ENCODE measurements at regions not wholly inside any gene's neighbourhood (a gene's known extent, or its start where the extent isn't known, plus 50 kb on each side); places are given as distances from the start of the nearest gene placed in this dataset.

DNA sequence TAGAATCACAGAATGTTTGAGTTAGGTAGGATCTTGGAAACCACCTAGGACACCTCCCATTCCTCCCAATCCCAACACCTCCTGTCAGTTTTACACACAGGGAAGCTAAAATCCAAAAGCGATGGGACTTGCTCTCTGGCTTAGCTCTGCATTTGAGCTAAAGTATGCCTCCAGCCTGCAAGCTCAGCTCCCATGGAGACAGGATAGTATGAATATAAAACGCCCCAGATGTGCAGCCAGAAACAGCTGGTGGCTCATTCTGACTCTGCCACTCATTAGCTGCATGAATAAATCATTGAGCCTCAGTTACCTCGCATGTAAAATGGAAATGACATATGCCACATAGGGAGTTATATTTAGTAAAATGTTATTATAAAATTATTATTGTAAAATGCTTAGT is 336.0 kb downstream of the SUCLA2 start:
- H3K9ac ChIP-seq (ENCODE audit: low read depth, low read length, poor library complexity, severe bottlenecking) = no peak overlapping the region
- no peaks in the 10 kb centered on the region for H3K4me1 ChIP-seq (ENCODE audit: insufficient read depth, low read length, poor library complexity, severe bottlenecking)
- no peak overlapping the region for H2AFZ ChIP-seq (ENCODE audit: low read length)
- H3F3A ChIP-seq (ENCODE audit: low read depth) = no peaks in the 10 kb centered on the region
- H3K36me3 ChIP-seq (ENCODE audit: insufficient read depth, low read length) = no peaks in the 10 kb centered on the region
- 0 out of 2 replicates have a peak, but pooled peaks cover 4% of the 10 kb centered on the region for H3K9me2 ChIP-seq (replicated peaks; ENCODE audit: low read depth, low read length)
- no peaks in the 10 kb centered on the region for H3K79me2 ChIP-seq (ENCODE audit: insufficient read depth, low read length)
- H3K9me3 ChIP-seq (ENCODE audit: insufficient read depth, low read depth, low read length) = no peaks in the 10 kb centered on the region
- TF ChIP-seq CTCF (conservative IDR thresholded peaks at IDR 0.05; ENCODE audit: low read length) (no peak), EZH2phosphoT487 (IDR thresholded peaks at IDR 0.05; ENCODE audit: borderline replicate concordance) (no peak)
- H3K27me3 ChIP-seq (ENCODE audit: insufficient read depth, low read length, poor library complexity, severe bottlenecking) = no peaks in the 10 kb centered on the region
- H3K4me3 ChIP-seq (ENCODE audit: low read length, poor library complexity, severe bottlenecking) = no peak overlapping the region
- H4K20me1 ChIP-seq (ENCODE audit: insufficient read depth, low read length, poor library complexity, severe bottlenecking) = no peaks in the 10 kb centered on the region
- no peak overlapping the region for H3K4me2 ChIP-seq (ENCODE audit: low read depth, low read length, poor library complexity, severe bottlenecking)

DNA sequence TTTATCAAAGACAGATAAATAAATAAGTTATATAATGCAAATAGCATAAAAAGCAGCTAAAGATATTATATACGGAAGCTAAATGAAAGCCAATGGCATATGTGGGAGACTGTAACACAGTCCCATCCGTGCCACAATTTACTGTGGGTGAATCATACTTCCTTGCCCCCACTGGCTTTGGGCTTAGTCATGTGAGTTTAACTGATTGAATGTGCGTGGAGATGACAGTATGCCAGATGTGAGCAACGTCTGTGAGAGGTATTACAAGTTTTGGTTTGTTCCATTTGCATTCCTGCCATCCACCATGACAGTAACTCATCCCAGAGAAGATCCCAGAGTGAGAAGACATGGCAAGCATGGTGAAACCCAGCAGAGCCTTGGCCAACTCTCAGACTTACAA is 340.0 kb downstream of the SUCLA2 start:
- no peak overlapping the region for H3K4me3 ChIP-seq (ENCODE audit: low read length, poor library complexity, severe bottlenecking)
- TF ChIP-seq CTCF (conservative IDR thresholded peaks at IDR 0.05; ENCODE audit: low read length) (no peak), EZH2phosphoT487 (IDR thresholded peaks at IDR 0.05; ENCODE audit: borderline replicate concordance) (no peak)
- H3K9me2 ChIP-seq (replicated peaks; ENCODE audit: low read depth, low read length) = 0 out of 2 replicates have a peak, but pooled peaks cover 4% of the 10 kb centered on the region
- H3K4me1 ChIP-seq (ENCODE audit: insufficient read depth, low read length, poor library complexity, severe bottlenecking) = no peaks in the 10 kb centered on the region
- H4K20me1 ChIP-seq (ENCODE audit: insufficient read depth, low read length, poor library complexity, severe bottlenecking) = no peaks in the 10 kb centered on the region
- no peaks in the 10 kb centered on the region for H3K9me3 ChIP-seq (ENCODE audit: insufficient read depth, low read depth, low read length)
- H3K9ac ChIP-seq (ENCODE audit: low read depth, low read length, poor library complexity, severe bottlenecking) = no peak overlapping the region
- H3F3A ChIP-seq (ENCODE audit: low read depth) = no peaks in the 10 kb centered on the region
- no peak overlapping the region for H3K4me2 ChIP-seq (ENCODE audit: low read depth, low read length, poor library complexity, severe bottlenecking)
- no peak overlapping the region for H2AFZ ChIP-seq (ENCODE audit: low read length)
- H3K36me3 ChIP-seq (ENCODE audit: insufficient read depth, low read length) = no peaks in the 10 kb centered on the region
- H3K79me2 ChIP-seq (ENCODE audit: insufficient read depth, low read length) = no peaks in the 10 kb centered on the region
- H3K27me3 ChIP-seq (ENCODE audit: insufficient read depth, low read length, poor library complexity, severe bottlenecking) = no peaks in the 10 kb centered on the region

GRCh38 chr13:47656651-47657050 is 344.4 kb downstream of the SUCLA2 start:
- Histone ChIP-seq H3K9me2 (replicated peaks; ENCODE audit: low read depth, low read length) (no peaks in the 10 kb centered on the region), H3K36me3 (ENCODE audit: insufficient read depth, low read length) (no peaks in the 10 kb centered on the region), H3K9ac (ENCODE audit: low read depth, low read length, poor library complexity, severe bottlenecking) (no peak overlapping the region), H3K4me3 (ENCODE audit: low read length, poor library complexity, severe bottlenecking) (no peak overlapping the region), H2AFZ (ENCODE audit: low read length) (no peak overlapping the region), H3K27me3 (ENCODE audit: insufficient read depth, low read length, poor library complexity, severe bottlenecking) (no peaks in the 10 kb centered on the region), H3K9me3 (ENCODE audit: insufficient read depth, low read depth, low read length) (no peaks in the 10 kb centered on the region), H3K79me2 (ENCODE audit: insufficient read depth, low read length) (no peaks in the 10 kb centered on the region), H3F3A (ENCODE audit: low read depth) (no peaks in the 10 kb centered on the region), H3K4me2 (ENCODE audit: low read depth, low read length, poor library complexity, severe bottlenecking) (no peak overlapping the region), H4K20me1 (ENCODE audit: insufficient read depth, low read length, poor library complexity, severe bottlenecking) (no peaks in the 10 kb centered on the region), H3K4me1 (ENCODE audit: insufficient read depth, low read length, poor library complexity, severe bottlenecking) (no peaks in the 10 kb centered on the region)
- no peak for TF ChIP-seq EZH2phosphoT487 (IDR thresholded peaks at IDR 0.05; ENCODE audit: borderline replicate concordance)
- no peak for TF ChIP-seq CTCF (conservative IDR thresholded peaks at IDR 0.05; ENCODE audit: low read length)

Measured in Loucy (cell line).